HG03175 (cell line): ENCODE measurements at regions not wholly inside any gene's neighbourhood (a gene's known extent, or its start where the extent isn't known, plus 50 kb on each side); places are given as distances from the start of the nearest gene placed in this dataset.

Experiments used
- ATAC-seq: cut with Tn5 transposase; IDR thresholded peaks from one replicate; pipeline ENCODE4 v1.9.1; 2021; ENCODE audit warnings: mild to moderate bottlenecking, moderate library complexity; ENCODE audit not compliant: unreplicated experiment

- no peak for ATAC-seq
Measured at GRCh38 chr7:16065939-16066338, 355.4 kb downstream of the CRPPA start.

GRCh38 chr7:16063716-16064675, 357.3 kb downstream of the CRPPA start:
- no peak for ATAC-seq

- ATAC-seq: no peak
Measured at GRCh38 chr7:16063221-16063620, 358.1 kb downstream of the CRPPA start.

GRCh38 chr7:16062269-16062668, 359.1 kb downstream of the CRPPA start:
- ATAC-seq: no peak

GRCh38 chr7:16061630-16062029, 359.7 kb downstream of the CRPPA start:
- no peak for ATAC-seq

- ATAC-seq: no peak
Measured at GRCh38 chr7:16061011-16061410, 360.3 kb downstream of the CRPPA start.

- ATAC-seq: no peak
Measured at GRCh38 chr7:16060502-16060901, 360.8 kb downstream of the CRPPA start.

- peak; percentile 76 for ATAC-seq
Measured at GRCh38 chr7:16055263-16055976, 365.9 kb downstream of the CRPPA start.

- ATAC-seq: no peak
Measured at GRCh38 chr7:16051561-16052255, 365.2 kb upstream of the MEOX2 start.

- ATAC-seq: no peak
Measured at GRCh38 chr7:16046041-16046440, 359.6 kb upstream of the MEOX2 start.

- no peak for ATAC-seq
Measured at GRCh38 chr7:16045296-16045695, 358.8 kb upstream of the MEOX2 start.

- ATAC-seq: no peak
Measured at GRCh38 chr7:16044645-16045044, 358.2 kb upstream of the MEOX2 start.

- ATAC-seq: no peak
Measured at GRCh38 chr7:16040346-16040745, 353.9 kb upstream of the MEOX2 start.

GRCh38 chr7:16038906-16039305, 352.4 kb upstream of the MEOX2 start:
- ATAC-seq: no peak

- ATAC-seq: no peak
Measured at GRCh38 chr7:16035392-16035791, 348.9 kb upstream of the MEOX2 start.

GRCh38 chr7:16034866-16035265, 348.4 kb upstream of the MEOX2 start:
- no peak for ATAC-seq

GRCh38 chr7:16034353-16034752, 347.9 kb upstream of the MEOX2 start:
- no peak for ATAC-seq

GRCh38 chr7:16033233-16033632, 346.8 kb upstream of the MEOX2 start:
- ATAC-seq: no peak

GRCh38 chr7:16028636-16029035, 342.2 kb upstream of the MEOX2 start:
- ATAC-seq: no peak

- no peak for ATAC-seq
Measured at GRCh38 chr7:16028103-16028502, 341.6 kb upstream of the MEOX2 start.

- no peak for ATAC-seq
Measured at GRCh38 chr7:16027396-16027795, 340.9 kb upstream of the MEOX2 start.
